AG09319 (cell line): ENCODE measurements at regions not wholly inside any gene's neighbourhood (a gene's known extent, or its start where the extent isn't known, plus 50 kb on each side); places are given as distances from the start of the nearest gene placed in this dataset.
"Not testable (repeated sequence)": the region's sequence is repeated elsewhere in the genome, so short reads cannot be mapped to it uniquely, and the experiment has no call there.

ENCODE experiments used
- DNase-seq: peaks from one replicate; pipeline ENCODE4 v3.0.0-alpha.2; 2010; ENCODE audit warnings: low read depth; ENCODE audit errors: extremely low read depth
- CTCF ChIP-seq: IDR thresholded peaks from 2 replicates; pipeline ENCODE4 v1.5.1; 2011; ENCODE audit warnings: low read depth, mild to moderate bottlenecking, inconsistent platforms, low read length, moderate library complexity

GRCh38 chr3:20842594-20843436 lies 656.8 kb upstream of the SGO1 start:
- TF ChIP-seq CTCF = no peak
- DNase-seq = no peak

GRCh38 chr3:20842002-20842401 lies 656.0 kb upstream of the SGO1 start:
- no peak for DNase-seq
- no peak for TF ChIP-seq CTCF

- DNase-seq = no peak
These were observed 651.8 kb upstream of the SGO1 start for GRCh38 chr3:20837676-20838302.

GRCh38 chr3:20836801-20837200 lies 650.8 kb upstream of the SGO1 start:
- TF ChIP-seq CTCF = no peak
- no peak for DNase-seq

More at GRCh38 chr3:20837676-20838302, 651.8 kb upstream of the SGO1 start:
- TF ChIP-seq CTCF = no peak

GRCh38 chr3:20832963-20833362 lies 647.0 kb upstream of the SGO1 start:
- DNase-seq = no peak
- TF ChIP-seq CTCF = no peak

- TF ChIP-seq CTCF = no peak
- DNase-seq = no peak
These were observed 636.2 kb upstream of the SGO1 start for GRCh38 chr3:20822251-20822650.

GRCh38 chr3:20820872-20821271 lies 634.9 kb upstream of the SGO1 start:
- not testable (repeated sequence) for DNase-seq
